Peyer's patch (tissue), 4 donors: ENCODE measurements at regions not wholly inside any gene's neighbourhood (a gene's known extent, or its start where the extent isn't known, plus 50 kb on each side); places are given as distances from the start of the nearest gene placed in this dataset.

Experiments used
- DNase-seq, 3 donors: peaks; one replicate each; pipeline ENCODE4 v3.0.0-alpha.2; 2017 to 2019
- H3K27ac ChIP-seq, 4 donors: fragments of 200-600 bp; sonication (generic); one replicate each; pipeline ENCODE4 v1.5.1; 2016 to 2019
- H3K27me3 ChIP-seq, 2 donors: fragments of 200-600 bp; sonication (generic); one replicate each; pipeline ENCODE4 v1.5.1; 2019
- H3K36me3 ChIP-seq, 3 donors: fragments of 200-600 bp; sonication (generic); one replicate each; pipeline ENCODE4 v1.5.1; 2016 to 2019
- H3K4me1 ChIP-seq, 4 donors: fragments of 200-600 bp; sonication (generic); one replicate each; pipeline ENCODE4 v1.5.1; 2016 to 2019
- H3K4me3 ChIP-seq, 4 donors: fragments of 200-600 bp; sonication (generic); 1 replicate in 3 of 4; 2 replicates in 1 of 4; pipeline ENCODE4 v1.5.1; 2016 to 2019; ENCODE audit warnings: mild to moderate bottlenecking in 1 of 4
- H3K9me3 ChIP-seq, 4 donors: fragments of 200-600 bp; sonication (generic); one replicate each; pipeline ENCODE4 v1.5.1; 2016 to 2019; ENCODE audit warnings: mild to moderate bottlenecking in 1 of 4
- POLR2A ChIP-seq, 2 donors: fragments of 450-650 bp; IDR thresholded peaks; one replicate each; pipeline ENCODE4 v1.5.1; 2017; ENCODE audit warnings: antibody characterized with exemption in 2 of 2, mild to moderate bottlenecking in 2 of 2, moderate library complexity in 2 of 2
- TF ChIP-seq, protein P1 (sequence below), 6 experiments: fragments of 450-650 bp in 4 of 6; fragments of 200-600 bp in 2 of 6; sonication (generic) in 1 of 6; IDR thresholded peaks; one replicate each; pipeline ENCODE4 v1.5.1; 2017 to 2019; ENCODE audit warnings: antibody characterized with exemption in 6 of 6, mild to moderate bottlenecking in 3 of 6, moderate library complexity in 1 of 6

DNA sequence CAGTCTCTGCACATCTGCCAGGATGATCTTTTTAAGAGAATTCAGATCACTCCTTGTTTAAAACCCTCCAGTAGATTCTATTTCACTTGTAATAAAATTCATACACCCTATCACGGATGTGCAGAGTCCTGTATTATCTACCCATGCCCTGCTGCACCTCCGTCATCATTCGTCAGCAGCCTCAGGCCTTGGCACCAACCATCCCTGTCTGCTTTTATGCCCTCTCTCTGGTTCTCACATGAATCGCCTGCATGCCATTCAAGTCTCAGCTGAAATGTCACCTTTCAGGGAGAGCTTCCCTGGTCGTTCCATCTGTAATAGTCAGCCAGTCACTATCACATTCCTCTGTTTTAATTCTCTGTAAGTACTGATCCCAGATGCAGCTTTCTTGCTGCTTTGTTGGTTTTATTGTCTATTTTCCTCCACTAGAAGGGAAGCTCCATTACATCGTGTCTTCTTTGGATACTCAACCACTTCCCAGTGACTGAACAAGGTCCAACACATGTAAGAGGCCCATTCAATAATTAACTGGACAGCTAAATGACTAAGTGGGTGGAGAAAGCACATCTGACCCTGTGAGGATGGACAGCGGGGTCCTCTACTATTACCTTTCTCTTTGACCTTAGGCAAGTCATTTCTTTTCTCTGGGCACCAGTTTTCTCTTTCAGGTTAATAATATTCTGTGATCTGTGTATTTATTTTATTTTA, 81.2 kb upstream of the GOT2 start:
- no peaks in the 10 kb centered on the region for H3K4me1 ChIP-seq
- no peaks in the 10 kb centered on the region for H3K36me3 ChIP-seq
- no peaks in the 10 kb centered on the region for H3K27me3 ChIP-seq
- H3K4me3 ChIP-seq: no peak overlapping the region
- no peak for DNase-seq
- TF ChIP-seq, protein P1, sequence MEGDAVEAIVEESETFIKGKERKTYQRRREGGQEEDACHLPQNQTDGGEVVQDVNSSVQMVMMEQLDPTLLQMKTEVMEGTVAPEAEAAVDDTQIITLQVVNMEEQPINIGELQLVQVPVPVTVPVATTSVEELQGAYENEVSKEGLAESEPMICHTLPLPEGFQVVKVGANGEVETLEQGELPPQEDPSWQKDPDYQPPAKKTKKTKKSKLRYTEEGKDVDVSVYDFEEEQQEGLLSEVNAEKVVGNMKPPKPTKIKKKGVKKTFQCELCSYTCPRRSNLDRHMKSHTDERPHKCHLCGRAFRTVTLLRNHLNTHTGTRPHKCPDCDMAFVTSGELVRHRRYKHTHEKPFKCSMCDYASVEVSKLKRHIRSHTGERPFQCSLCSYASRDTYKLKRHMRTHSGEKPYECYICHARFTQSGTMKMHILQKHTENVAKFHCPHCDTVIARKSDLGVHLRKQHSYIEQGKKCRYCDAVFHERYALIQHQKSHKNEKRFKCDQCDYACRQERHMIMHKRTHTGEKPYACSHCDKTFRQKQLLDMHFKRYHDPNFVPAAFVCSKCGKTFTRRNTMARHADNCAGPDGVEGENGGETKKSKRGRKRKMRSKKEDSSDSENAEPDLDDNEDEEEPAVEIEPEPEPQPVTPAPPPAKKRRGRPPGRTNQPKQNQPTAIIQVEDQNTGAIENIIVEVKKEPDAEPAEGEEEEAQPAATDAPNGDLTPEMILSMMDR (IDR thresholded peaks at IDR 0.05): no peak
- no peak for TF ChIP-seq POLR2A (IDR thresholded peaks at IDR 0.05)
- H3K9me3 ChIP-seq: no peaks in the 10 kb centered on the region
- H3K27ac ChIP-seq: no peak overlapping the region

DNA sequence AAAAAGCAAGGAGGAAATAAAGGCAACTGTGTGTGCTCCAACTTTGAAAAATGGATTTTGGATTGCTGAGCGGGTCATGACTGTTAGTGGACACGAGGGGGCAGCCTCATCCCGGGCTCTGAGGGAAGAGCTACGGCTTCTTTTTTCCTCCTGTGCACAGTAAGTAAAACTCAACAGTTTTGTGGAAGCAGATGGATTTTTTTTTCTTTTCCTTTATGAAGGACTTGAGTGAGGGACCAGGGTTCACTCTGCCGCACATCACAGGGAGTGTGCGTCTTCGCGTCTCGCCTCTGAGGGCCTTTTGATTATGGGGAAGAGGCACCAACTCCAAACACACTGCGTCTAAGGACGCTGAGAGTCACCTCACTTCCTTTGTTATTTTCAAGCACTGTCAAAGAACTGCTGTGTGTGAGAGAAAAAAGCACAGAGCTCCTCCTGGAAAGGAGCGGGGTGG, 80.3 kb upstream of the GOT2 start:
- no peaks in the 10 kb centered on the region for H3K27me3 ChIP-seq
- no peak overlapping the region for H3K27ac ChIP-seq
- no peaks in the 10 kb centered on the region for H3K9me3 ChIP-seq
- H3K4me1 ChIP-seq: no peaks in the 10 kb centered on the region
- no peak for TF ChIP-seq POLR2A (IDR thresholded peaks at IDR 0.05)
- TF ChIP-seq, protein P1 (IDR thresholded peaks at IDR 0.05): peak; percentile 6 to 62 (median 52)
- H3K4me3 ChIP-seq: peak overlapping the region in 2 of 4 donors; percentile 25 to 31
- peak in 1 of 3 donors; percentile 47 for DNase-seq
- H3K36me3 ChIP-seq: no peaks in the 10 kb centered on the region

DNA sequence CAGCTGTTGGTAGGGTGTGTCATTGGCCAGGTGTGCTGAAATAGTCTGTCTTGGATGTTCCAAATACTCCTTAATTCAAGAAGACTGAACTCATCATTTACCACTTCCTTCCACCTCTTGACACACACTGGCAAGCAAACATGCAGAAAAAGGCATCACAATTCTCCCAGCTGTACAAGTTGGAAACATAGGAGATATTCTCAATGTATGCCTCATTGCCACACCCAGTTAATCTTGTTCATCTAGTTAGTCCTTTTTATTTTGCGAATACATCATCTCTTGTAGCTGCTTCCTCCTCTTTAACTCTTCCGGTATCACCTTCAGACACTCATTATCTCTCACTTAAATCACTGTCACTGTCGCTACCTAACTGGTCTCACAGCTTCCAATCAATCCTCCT, 75.1 kb upstream of the GOT2 start:
- no peaks in the 10 kb centered on the region for H3K36me3 ChIP-seq
- no peaks in the 10 kb centered on the region for H3K27me3 ChIP-seq
- TF ChIP-seq, protein P1 (IDR thresholded peaks at IDR 0.05): no peak
- no peak for TF ChIP-seq POLR2A (IDR thresholded peaks at IDR 0.05)
- H3K4me3 ChIP-seq: no peak overlapping the region
- no peaks in the 10 kb centered on the region for H3K4me1 ChIP-seq
- no peaks in the 10 kb centered on the region for H3K9me3 ChIP-seq
- no peak for DNase-seq
- no peak overlapping the region for H3K27ac ChIP-seq

DNA sequence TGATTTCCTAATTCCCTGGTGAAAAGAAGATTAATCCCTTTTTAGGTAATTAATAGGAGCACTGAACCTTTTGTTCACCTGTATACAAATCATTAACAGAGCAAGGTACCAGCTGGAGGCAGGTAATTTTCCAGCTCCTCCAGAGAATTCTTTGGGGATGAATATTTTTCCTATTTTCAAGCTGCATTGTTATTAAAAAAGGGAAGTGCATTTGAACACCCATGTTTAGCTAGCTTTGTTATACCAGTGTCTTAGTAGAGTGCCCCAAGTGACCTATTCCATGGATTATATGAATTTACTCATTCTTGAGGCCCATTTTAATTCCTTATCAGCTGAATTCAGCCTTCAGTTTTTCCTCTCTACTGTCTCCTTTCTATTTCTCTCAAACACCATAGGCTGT, 73.2 kb upstream of the GOT2 start:
- DNase-seq: no peak
- H3K4me3 ChIP-seq: no peak overlapping the region
- H3K27me3 ChIP-seq: no peaks in the 10 kb centered on the region
- no peak overlapping the region for H3K27ac ChIP-seq
- peaks cover 0 to 6% (median 2%) of the 10 kb centered on the region in 4 donors for H3K9me3 ChIP-seq
- H3K4me1 ChIP-seq: no peaks in the 10 kb centered on the region
- TF ChIP-seq POLR2A (IDR thresholded peaks at IDR 0.05): no peak
- TF ChIP-seq, protein P1 (IDR thresholded peaks at IDR 0.05): no peak
- no peaks in the 10 kb centered on the region for H3K36me3 ChIP-seq

DNA sequence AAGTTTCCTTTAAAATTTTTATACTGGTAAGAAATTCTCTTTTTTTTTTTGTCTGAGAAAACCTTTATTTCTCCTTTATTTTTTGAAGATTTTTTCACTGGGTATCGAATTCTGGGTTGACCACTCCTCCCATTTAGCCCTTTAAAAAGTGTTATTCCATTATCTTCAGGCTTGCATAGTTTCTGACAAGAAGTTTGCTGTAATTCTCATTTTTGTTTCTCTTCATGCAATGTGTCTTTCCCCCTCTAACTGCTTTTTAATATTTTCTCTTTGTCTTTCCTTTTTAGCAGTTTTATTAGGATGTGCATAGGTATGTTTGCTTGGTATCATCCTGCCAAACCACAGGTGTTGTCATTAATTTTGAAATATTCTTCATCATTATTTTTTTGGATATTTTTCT, 67.7 kb upstream of the GOT2 start:
- H3K27ac ChIP-seq: no peak overlapping the region
- H3K27me3 ChIP-seq: no peaks in the 10 kb centered on the region
- no peak for TF ChIP-seq POLR2A (IDR thresholded peaks at IDR 0.05)
- TF ChIP-seq, protein P1 (IDR thresholded peaks at IDR 0.05): no peak
- no peaks in the 10 kb centered on the region for H3K36me3 ChIP-seq
- peaks cover 0 to 9% (median 2%) of the 10 kb centered on the region in 4 donors for H3K9me3 ChIP-seq
- H3K4me3 ChIP-seq: no peak overlapping the region
- H3K4me1 ChIP-seq: no peaks in the 10 kb centered on the region
- no peak for DNase-seq
